Prostate gland (tissue), 2 donors: ENCODE measurements at regions not wholly inside any gene's neighbourhood (a gene's known extent, or its start where the extent isn't known, plus 50 kb on each side); places are given as distances from the start of the nearest gene placed in this dataset.

Source experiments
- DNase-seq: peaks from one replicate; pipeline ENCODE4 v3.0.0-alpha.2; 2019; ENCODE audit warnings: low spot score
- H3K27ac ChIP-seq, 2 donors: fragments of 200-600 bp; sonication (generic); 2 replicates each; pipeline ENCODE4 v1.5.1; 2017 to 2019
- H3K27me3 ChIP-seq: fragments of 200-600 bp; sonication (generic); replicated peaks from 2 replicates; pipeline ENCODE4 v1.5.1; 2019; ENCODE audit not compliant: insufficient read depth
- H3K36me3 ChIP-seq, 2 donors: fragments of 200-600 bp; sonication (generic); 1 replicate in 1 of 2; 2 replicates in 1 of 2; pipeline versions ENCODE4 v1.5.1 to v1.8.1; 2017 to 2019
- H3K4me1 ChIP-seq: fragments of 200-600 bp; sonication (generic); replicated peaks from 2 replicates; pipeline ENCODE4 v1.5.1; 2019
- H3K4me3 ChIP-seq, 2 donors: fragments of 200-600 bp; sonication (generic); 2 replicates each; pipeline ENCODE4 v1.5.1; 2017 to 2019
- H3K9me3 ChIP-seq: fragments of 200-600 bp; sonication (generic); 2 replicates; pipeline ENCODE4 v1.5.1; 2017
- POLR2A ChIP-seq: fragments of 450-650 bp; IDR thresholded peaks from one replicate; pipeline ENCODE4 v1.6.1; 2016; ENCODE audit warnings: antibody characterized with exemption, mild to moderate bottlenecking
- POLR2AphosphoS5 ChIP-seq: sonication (generic); formaldehyde crosslinking; IDR thresholded peaks from one replicate; pipeline ENCODE4 v1.6.1; 2017; ENCODE audit warnings: antibody characterized with exemption
- WGBS: methylation state at CpG from one replicate; pipeline ENCODE4 v1.1.5; 2018; 5-methylcytosine and 5-hydroxymethylcytosine counted together
- intact Hi-C: fragments of 100-400 bp; cut with DNase I; formaldehyde crosslinking; loops from one replicate; pipeline ENCODE4 v1.14.2; 2022
- TF ChIP-seq, protein P1 (sequence below), 4 experiments: fragments of 200-600 bp in 2 of 4; fragments of 450-650 bp in 2 of 4; sonication (generic) in 2 of 4; IDR thresholded peaks; 1 replicate in 3 of 4; 2 replicates in 1 of 4; pipeline ENCODE4 v1.5.1; 2016 to 2019; ENCODE audit warnings: antibody characterized with exemption in 4 of 4, mild to moderate bottlenecking in 2 of 4, moderate library complexity in 2 of 4

DNA sequence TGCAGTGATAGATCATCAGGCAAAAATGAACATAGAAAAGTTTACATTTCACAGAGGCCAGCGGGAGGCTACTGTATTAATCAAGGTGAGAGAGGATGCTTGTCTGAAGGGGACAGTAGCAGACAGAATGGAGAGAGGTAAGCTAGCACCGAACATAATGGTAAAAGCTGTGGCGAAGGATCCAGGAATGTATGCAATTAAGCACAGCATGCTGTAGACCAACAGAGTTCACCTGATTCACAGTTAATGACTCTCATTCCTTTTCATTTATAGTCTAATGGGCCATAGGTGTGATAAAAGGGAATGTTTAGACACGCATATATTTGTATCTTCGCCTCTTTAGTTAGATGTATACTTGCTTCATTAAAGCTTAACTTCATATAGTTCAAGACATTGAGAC is 150.9 kb upstream of the MBL2 start:
- no peaks in the 10 kb centered on the region for H3K9me3 ChIP-seq
- no peaks in the 10 kb centered on the region for H3K4me1 ChIP-seq
- WGBS: 74% methylated on average over 5 of the region's 5 CpGs
- intact Hi-C loops: no loop called here
- H3K36me3 ChIP-seq: no peaks in the 10 kb centered on the region
- TF ChIP-seq, protein P1, sequence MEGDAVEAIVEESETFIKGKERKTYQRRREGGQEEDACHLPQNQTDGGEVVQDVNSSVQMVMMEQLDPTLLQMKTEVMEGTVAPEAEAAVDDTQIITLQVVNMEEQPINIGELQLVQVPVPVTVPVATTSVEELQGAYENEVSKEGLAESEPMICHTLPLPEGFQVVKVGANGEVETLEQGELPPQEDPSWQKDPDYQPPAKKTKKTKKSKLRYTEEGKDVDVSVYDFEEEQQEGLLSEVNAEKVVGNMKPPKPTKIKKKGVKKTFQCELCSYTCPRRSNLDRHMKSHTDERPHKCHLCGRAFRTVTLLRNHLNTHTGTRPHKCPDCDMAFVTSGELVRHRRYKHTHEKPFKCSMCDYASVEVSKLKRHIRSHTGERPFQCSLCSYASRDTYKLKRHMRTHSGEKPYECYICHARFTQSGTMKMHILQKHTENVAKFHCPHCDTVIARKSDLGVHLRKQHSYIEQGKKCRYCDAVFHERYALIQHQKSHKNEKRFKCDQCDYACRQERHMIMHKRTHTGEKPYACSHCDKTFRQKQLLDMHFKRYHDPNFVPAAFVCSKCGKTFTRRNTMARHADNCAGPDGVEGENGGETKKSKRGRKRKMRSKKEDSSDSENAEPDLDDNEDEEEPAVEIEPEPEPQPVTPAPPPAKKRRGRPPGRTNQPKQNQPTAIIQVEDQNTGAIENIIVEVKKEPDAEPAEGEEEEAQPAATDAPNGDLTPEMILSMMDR (IDR thresholded peaks at IDR 0.05): no peak
- TF ChIP-seq POLR2AphosphoS5 (no peak), POLR2A (no peak)
- H3K27me3 ChIP-seq: no peaks in the 10 kb centered on the region
- DNase-seq: no peak
- H3K27ac ChIP-seq: no peak overlapping the region
- H3K4me3 ChIP-seq: no peak overlapping the region

DNA sequence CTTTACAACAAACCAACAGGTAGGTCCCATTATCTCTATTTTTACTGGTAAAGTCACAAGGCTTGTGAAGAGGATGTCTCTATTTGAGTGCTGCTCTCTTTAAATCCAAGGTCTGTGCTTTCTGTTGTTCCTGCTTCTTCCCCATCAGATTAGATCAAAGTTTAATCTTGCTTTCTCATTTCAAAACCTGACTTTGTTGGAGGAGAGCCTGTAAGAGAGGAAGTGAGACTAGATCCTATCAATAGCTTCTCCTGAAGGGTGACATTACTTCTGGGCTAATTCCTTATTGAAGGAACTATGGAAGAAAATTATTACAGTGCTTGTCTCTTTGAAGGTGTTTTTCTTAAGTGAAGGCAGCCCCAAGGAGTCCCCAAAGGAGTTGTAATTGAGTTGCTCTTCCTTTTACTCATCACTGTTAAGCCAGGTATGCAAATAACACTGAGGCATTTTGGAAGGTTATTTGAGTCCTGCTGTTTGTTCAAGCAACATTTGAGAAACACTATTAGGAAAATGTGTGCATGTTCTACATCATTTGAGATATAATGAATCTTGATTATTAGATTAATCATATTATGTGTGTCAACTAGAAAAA is 146.2 kb upstream of the MBL2 start:
- Histone ChIP-seq H3K4me1 (no peaks in the 10 kb centered on the region), H3K36me3 (no peaks in the 10 kb centered on the region), H3K27ac (no peak overlapping the region), H3K4me3 (no peak overlapping the region), H3K9me3 (no peaks in the 10 kb centered on the region), H3K27me3 (no peaks in the 10 kb centered on the region)
- intact Hi-C loops: no loop called here
- TF ChIP-seq, protein P1 (IDR thresholded peaks at IDR 0.05): no peak
- no peak for TF ChIP-seq POLR2AphosphoS5
- no peak for TF ChIP-seq POLR2A
- DNase-seq: no peak

DNA sequence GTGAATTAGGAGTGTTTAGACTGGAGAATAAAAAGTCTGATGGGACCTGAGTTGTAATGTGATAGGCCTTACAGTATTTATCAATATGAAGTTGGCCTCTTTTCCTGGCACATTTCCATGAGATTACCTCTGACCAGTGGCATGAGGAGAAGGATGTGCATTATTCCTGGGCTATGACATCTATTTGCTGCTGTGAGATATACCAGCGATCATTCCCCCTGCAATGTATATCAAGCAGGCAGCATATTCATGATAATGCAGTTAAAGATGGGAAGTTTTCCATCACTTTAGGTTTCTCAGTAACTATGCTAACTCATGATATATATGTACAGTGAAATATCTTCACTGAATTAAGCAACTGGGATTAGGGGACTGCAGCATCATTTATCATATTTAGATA is 142.8 kb upstream of the MBL2 start:
- TF ChIP-seq POLR2A (no peak), POLR2AphosphoS5 (no peak)
- TF ChIP-seq, protein P1 (IDR thresholded peaks at IDR 0.05): no peak
- 94% methylated on average over 1 of the region's 1 CpG for WGBS
- H3K9me3 ChIP-seq: no peaks in the 10 kb centered on the region
- no peaks in the 10 kb centered on the region for H3K36me3 ChIP-seq
- no peaks in the 10 kb centered on the region for H3K4me1 ChIP-seq
- intact Hi-C loops: no loop called here
- no peak for DNase-seq
- H3K4me3 ChIP-seq: no peak overlapping the region
- no peaks in the 10 kb centered on the region for H3K27me3 ChIP-seq
- no peak overlapping the region for H3K27ac ChIP-seq

DNA sequence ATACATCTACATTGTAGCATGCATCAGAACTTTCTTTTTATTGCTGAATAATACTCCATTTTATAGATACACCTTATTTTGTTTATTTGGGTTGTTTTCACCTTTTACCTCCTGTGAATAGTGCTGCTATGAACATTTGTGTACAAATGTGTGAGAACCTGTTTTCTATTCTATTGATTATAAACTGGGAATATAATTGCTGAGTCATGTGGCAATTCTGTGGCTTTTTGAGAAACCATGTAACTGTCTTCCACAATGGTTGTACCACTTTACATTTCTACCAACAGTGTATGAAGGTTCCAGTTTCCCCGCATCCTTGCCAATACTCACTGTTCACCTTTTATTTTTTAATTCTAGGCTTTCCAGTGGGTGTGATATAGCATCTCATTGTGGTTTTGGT is 138.6 kb upstream of the MBL2 start:
- DNase-seq: no peak
- no peak for TF ChIP-seq POLR2AphosphoS5
- no peak for TF ChIP-seq POLR2A
- TF ChIP-seq, protein P1 (IDR thresholded peaks at IDR 0.05): no peak
- intact Hi-C loops: no loop called here
- Histone ChIP-seq H3K36me3 (no peaks in the 10 kb centered on the region), H3K9me3 (no peaks in the 10 kb centered on the region), H3K27ac (no peak overlapping the region), H3K4me1 (no peaks in the 10 kb centered on the region), H3K4me3 (no peak overlapping the region), H3K27me3 (no peaks in the 10 kb centered on the region)
- 100% methylated on average over 1 of the region's 1 CpG for WGBS

DNA sequence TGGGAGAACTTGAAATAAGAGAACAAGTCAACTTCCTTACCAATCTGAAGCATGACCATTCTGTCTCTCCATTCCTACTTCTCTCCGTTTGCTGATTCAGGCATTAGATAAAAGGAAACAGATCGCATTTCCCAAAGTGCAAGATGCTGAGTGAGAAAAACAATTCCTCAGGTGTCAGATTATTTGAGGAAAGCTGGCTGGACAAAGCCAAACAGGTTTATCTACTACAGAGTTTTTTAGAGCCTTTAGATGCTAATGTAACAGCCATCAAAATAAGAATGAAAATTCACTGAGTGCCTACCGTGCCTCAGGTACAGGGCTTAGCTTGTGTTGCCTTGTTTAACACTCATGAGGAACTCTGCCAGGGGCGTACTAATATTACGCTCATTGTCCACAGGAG is 135.9 kb upstream of the MBL2 start:
- DNase-seq: no peak
- WGBS: 31% methylated on average over 5 of the region's 5 CpGs

More for the DNA sequence above, 135.9 kb upstream of the MBL2 start:
- no peaks in the 10 kb centered on the region for H3K9me3 ChIP-seq
- H3K36me3 ChIP-seq: no peaks in the 10 kb centered on the region
- H3K27me3 ChIP-seq: no peaks in the 10 kb centered on the region
- intact Hi-C loops: no loop called here
- no peak for TF ChIP-seq POLR2A
- TF ChIP-seq POLR2AphosphoS5: no peak
- TF ChIP-seq, protein P1 (IDR thresholded peaks at IDR 0.05): no peak
- no peak overlapping the region for H3K27ac ChIP-seq
- no peaks in the 10 kb centered on the region for H3K4me1 ChIP-seq
- no peak overlapping the region for H3K4me3 ChIP-seq
